ENCODE measurements at regions not wholly inside any gene's neighbourhood (a gene's known extent, or its start where the extent isn't known, plus 50 kb on each side); places are given as distances from the start of the nearest gene placed in this dataset.
"Not testable (repeated sequence)": the region's sequence is repeated elsewhere in the genome, so short reads cannot be mapped to it uniquely, and the experiment has no call there.

DNA sequence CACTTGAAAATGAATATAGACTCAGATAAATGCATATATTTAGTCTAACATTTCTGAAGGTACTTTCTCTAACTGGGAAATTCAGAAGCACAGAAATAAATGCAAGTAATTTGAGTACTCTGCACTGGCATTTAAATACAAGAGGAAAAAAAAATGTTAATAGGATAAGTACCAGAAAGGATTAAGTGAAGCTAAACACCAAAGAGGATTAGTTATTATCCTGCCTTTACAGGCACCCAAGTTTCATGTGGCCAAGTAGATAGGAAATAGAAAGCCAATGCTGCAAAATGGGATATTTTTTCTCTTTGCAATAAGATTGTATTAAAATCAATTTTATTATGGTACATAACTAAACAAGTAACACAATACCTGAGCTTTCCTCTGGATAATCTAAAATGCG lies 762.5 kb downstream of the PCDH7 start:
- Histone ChIP-seq H3K4me2 (ENCODE audit: low read length) (no peak overlapping the region), H3F3A (ENCODE audit: insufficient read depth, low read length) (no peaks in the 10 kb centered on the region), H3K4me3 (ENCODE audit: low read depth, low read length, poor library complexity, severe bottlenecking) (no peak overlapping the region), H3K27me3 (ENCODE audit: insufficient read depth, low read length) (no peaks in the 10 kb centered on the region), H4K20me1 (ENCODE audit: insufficient read depth, low read length) (no peaks in the 10 kb centered on the region), H2AFZ (ENCODE audit: low read length) (no peak overlapping the region), H3K9me3 (ENCODE audit: low read length) (no peaks in the 10 kb centered on the region), H3K27ac (ENCODE audit: low read depth, low read length, poor library complexity, severe bottlenecking) (no peak overlapping the region), H3K9ac (ENCODE audit: low read length) (no peak overlapping the region), H3K36me3 (ENCODE audit: insufficient read depth, low read length) (no peaks in the 10 kb centered on the region), H3K79me2 (ENCODE audit: insufficient read depth, low read length) (no peaks in the 10 kb centered on the region), H3K9me2 (ENCODE audit: low read depth, low read length) (no peaks in the 10 kb centered on the region), H3K4me1 (ENCODE audit: insufficient read depth, low read length, severe bottlenecking) (no peaks in the 10 kb centered on the region)
- TF ChIP-seq CTCF (IDR thresholded peaks at IDR 0.05; ENCODE audit: low read length) (no peak), EZH2 (IDR thresholded peaks at IDR 0.05; ENCODE audit: borderline replicate concordance, low read length) (no peak)

DNA sequence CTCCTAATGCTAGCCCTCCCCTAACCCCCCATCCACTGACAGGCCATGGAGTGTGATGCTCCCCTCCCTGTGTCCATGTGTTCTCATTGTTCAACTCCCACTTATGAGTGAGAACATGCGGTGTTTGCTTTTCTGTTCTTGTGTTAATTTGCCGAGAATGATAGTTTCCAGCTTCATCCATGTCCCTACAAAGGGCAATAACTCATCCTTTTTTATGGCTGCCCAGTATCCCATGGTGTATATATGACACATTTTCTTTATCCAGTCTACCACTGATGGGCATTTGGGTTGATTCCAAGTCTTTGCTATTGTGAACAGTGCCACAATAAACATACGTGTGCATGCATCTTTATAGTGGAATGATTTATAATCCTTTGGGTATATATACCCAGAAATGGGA lies 779.0 kb downstream of the PCDH7 start:
- not testable (repeated sequence) for H3K27me3 ChIP-seq (ENCODE audit: insufficient read depth, low read length); H3K79me2 ChIP-seq (ENCODE audit: insufficient read depth, low read length); H3K9me2 ChIP-seq (ENCODE audit: low read depth, low read length); H4K20me1 ChIP-seq (ENCODE audit: insufficient read depth, low read length); H3F3A ChIP-seq (ENCODE audit: insufficient read depth, low read length); H3K4me1 ChIP-seq (ENCODE audit: insufficient read depth, low read length, severe bottlenecking); H3K9ac ChIP-seq (ENCODE audit: low read length); H2AFZ ChIP-seq (ENCODE audit: low read length); H3K4me3 ChIP-seq (ENCODE audit: low read depth, low read length, poor library complexity, severe bottlenecking); H3K9me3 ChIP-seq (ENCODE audit: low read length); H3K36me3 ChIP-seq (ENCODE audit: insufficient read depth, low read length); H3K27ac ChIP-seq (ENCODE audit: low read depth, low read length, poor library complexity, severe bottlenecking); H3K4me2 ChIP-seq (ENCODE audit: low read length)

DNA sequence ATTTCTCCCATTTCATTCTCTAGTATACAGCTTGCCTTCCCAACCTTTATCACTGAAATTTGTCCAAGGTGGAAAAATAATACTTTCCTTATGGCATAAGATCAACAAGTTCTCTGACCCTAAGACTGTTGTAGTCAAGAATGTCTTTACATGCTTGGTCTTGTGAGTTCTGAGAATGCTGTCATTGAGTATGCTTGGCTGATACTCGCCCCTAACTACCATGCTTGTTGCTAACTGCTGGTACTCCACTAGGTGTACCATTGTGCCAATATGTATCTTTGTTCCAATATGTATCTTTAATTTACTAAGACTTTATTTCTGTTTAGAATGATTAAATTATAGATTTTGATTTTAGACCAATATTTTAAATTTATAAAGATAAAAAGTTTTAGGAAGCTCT lies 796.4 kb downstream of the PCDH7 start:
- Histone ChIP-seq H3F3A (ENCODE audit: insufficient read depth, low read length) (no peaks in the 10 kb centered on the region), H3K36me3 (ENCODE audit: insufficient read depth, low read length) (no peaks in the 10 kb centered on the region)
- TF ChIP-seq EZH2 (IDR thresholded peaks at IDR 0.05; ENCODE audit: borderline replicate concordance, low read length) = no peak
- no peak for TF ChIP-seq CTCF (IDR thresholded peaks at IDR 0.05; ENCODE audit: low read length)

DNA sequence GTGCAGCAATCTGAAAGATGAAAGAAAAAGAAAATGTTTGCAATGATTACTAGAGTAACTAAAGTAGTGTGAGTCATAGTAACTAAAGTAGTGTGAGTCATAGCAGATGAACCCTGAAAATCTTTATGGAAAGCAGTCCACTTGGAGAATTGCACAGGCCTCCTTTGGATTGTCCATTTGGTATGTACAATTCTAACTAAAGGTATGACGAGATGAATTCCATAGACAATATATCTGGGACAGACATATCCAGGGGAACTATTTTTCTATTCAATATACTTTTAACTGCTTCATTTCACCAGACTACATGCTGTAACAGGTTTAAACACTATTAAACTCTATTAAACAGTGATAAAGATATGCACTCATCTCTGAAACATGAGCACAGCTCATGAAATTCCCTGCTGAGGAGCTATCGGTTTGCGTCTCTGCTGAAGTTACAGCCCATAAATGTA lies 798.7 kb downstream of the PCDH7 start:
- Histone ChIP-seq H3K4me1 (ENCODE audit: insufficient read depth, low read length, severe bottlenecking) (no peaks in the 10 kb centered on the region), H3K27me3 (ENCODE audit: insufficient read depth, low read length) (no peaks in the 10 kb centered on the region), H3K9me2 (ENCODE audit: low read depth, low read length) (no peaks in the 10 kb centered on the region), H3K4me3 (ENCODE audit: low read depth, low read length, poor library complexity, severe bottlenecking) (no peak overlapping the region), H3K4me2 (ENCODE audit: low read length) (no peak overlapping the region), H3K79me2 (ENCODE audit: insufficient read depth, low read length) (no peaks in the 10 kb centered on the region), H3K9ac (ENCODE audit: low read length) (no peak overlapping the region), H3K9me3 (ENCODE audit: low read length) (no peaks in the 10 kb centered on the region), H3F3A (ENCODE audit: insufficient read depth, low read length) (no peaks in the 10 kb centered on the region), H2AFZ (ENCODE audit: low read length) (no peak overlapping the region), H3K36me3 (ENCODE audit: insufficient read depth, low read length) (no peaks in the 10 kb centered on the region), H3K27ac (ENCODE audit: low read depth, low read length, poor library complexity, severe bottlenecking) (no peak overlapping the region), H4K20me1 (ENCODE audit: insufficient read depth, low read length) (no peaks in the 10 kb centered on the region)
- no peak for TF ChIP-seq EZH2 (IDR thresholded peaks at IDR 0.05; ENCODE audit: borderline replicate concordance, low read length)
- no peak for TF ChIP-seq CTCF (IDR thresholded peaks at IDR 0.05; ENCODE audit: low read length)

More for the DNA sequence above, 796.4 kb downstream of the PCDH7 start:
- H3K27me3 ChIP-seq (ENCODE audit: insufficient read depth, low read length) = no peaks in the 10 kb centered on the region
- no peak overlapping the region for H3K4me3 ChIP-seq (ENCODE audit: low read depth, low read length, poor library complexity, severe bottlenecking)
- H3K27ac ChIP-seq (ENCODE audit: low read depth, low read length, poor library complexity, severe bottlenecking) = no peak overlapping the region
- no peaks in the 10 kb centered on the region for H3K9me2 ChIP-seq (ENCODE audit: low read depth, low read length)
- H3K4me1 ChIP-seq (ENCODE audit: insufficient read depth, low read length, severe bottlenecking) = no peaks in the 10 kb centered on the region
- H3K4me2 ChIP-seq (ENCODE audit: low read length) = no peak overlapping the region
- no peak overlapping the region for H2AFZ ChIP-seq (ENCODE audit: low read length)
- H3K79me2 ChIP-seq (ENCODE audit: insufficient read depth, low read length) = no peaks in the 10 kb centered on the region
- H3K9ac ChIP-seq (ENCODE audit: low read length) = no peak overlapping the region
- no peaks in the 10 kb centered on the region for H4K20me1 ChIP-seq (ENCODE audit: insufficient read depth, low read length)
- H3K9me3 ChIP-seq (ENCODE audit: low read length) = no peaks in the 10 kb centered on the region

All from OCI-LY1 (cell line).